Glomerular visceral epithelial cell (primary cell): ENCODE measurements at regions not wholly inside any gene's neighbourhood (a gene's known extent, or its start where the extent isn't known, plus 50 kb on each side); places are given as distances from the start of the nearest gene placed in this dataset.

Experiments used
- DNase-seq: peaks from one replicate; pipeline ENCODE4 v3.0.0-alpha.2; 2016; ENCODE audit errors: extremely low spot score

DNA sequence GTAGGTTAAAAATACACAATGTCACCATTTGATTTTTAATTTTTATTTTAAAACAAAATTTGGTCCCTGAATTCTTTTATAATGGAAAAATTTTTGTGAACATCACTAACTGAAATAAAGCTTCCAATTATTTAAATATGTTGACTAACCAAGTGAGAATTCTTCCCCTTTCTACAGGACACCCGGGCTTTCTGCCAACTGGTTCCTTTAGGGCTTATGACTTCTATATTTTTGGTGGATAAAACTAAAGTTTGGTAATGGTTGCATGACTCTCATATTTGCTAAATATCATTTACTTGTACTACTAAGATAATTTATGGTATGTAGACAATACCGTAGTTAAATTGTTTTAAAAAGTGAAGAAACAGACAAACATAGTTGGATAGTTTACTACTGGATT, 291.0 kb upstream of the DOK6 start:
- DNase-seq, result no peak

- DNase-seq, result no peak
Measured at GRCh38 chr18:69120833-69121232, 279.9 kb upstream of the DOK6 start.

DNA sequence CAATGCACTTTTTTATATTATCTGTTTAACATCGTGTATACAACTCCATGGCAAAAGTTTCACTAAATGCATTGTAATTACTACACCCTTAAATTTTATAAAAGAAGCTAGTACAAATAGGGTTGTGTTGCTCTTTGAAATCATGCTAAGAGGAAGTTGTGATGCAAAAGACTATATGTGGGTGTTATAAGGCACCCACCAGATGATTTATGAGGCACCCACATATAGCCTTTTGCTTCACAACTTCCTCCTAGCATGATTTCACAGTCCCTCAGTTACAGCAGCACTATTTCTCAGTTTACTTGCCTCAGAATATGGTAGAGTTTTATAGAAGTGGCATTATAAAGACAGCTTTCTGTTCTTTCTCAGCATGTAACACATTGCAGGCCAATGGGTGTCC, 277.3 kb upstream of the DOK6 start:
- DNase-seq, result no peak

DNA sequence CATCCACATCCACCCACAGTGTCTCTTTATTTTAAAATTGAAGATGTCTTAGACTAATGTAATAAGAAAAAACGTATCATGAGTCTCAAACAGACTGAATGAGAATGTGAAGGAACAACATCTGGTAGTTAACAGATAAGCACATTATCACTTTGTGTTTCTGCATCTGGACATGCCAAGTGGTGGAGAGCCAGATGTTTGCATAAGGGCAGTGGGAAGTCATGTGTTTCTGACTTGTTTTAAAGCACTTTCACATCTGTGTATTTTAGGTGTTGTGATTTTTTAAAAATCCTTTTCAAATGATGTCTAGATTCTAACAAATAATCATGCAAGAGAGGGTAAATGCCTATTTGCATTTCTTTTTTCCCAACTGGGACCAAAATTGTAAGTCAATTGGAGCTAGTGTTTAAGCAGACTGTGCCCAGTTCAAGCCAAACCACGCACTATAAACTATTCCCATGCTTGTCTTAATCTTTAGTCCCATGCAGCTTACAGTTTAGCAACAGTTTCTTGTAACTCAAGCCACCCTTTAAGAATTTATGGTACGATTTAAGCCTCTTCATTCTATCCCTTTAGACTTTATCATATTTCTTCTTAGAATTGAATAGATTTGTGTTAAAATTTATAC, 272.7 kb upstream of the DOK6 start:
- DNase-seq, result no peak

DNA sequence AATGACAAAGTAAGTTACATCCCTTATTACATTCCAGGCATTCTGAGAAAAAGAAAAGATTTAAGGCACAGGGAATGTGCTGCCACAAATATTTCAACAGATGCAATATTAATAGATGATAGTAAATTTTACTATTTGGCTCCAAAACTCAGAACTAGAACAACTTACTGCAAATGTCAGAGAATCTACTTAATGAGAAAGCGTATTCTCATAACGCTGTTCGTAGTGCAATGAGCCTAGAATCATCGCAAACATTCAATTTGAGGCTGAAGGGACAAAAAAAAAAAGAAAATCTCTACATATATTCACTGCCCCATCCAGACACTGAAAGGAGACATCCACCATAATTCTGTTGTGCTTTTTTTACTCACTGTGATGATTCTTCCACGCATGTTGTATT, 272.1 kb upstream of the DOK6 start:
- DNase-seq, result no peak

DNA sequence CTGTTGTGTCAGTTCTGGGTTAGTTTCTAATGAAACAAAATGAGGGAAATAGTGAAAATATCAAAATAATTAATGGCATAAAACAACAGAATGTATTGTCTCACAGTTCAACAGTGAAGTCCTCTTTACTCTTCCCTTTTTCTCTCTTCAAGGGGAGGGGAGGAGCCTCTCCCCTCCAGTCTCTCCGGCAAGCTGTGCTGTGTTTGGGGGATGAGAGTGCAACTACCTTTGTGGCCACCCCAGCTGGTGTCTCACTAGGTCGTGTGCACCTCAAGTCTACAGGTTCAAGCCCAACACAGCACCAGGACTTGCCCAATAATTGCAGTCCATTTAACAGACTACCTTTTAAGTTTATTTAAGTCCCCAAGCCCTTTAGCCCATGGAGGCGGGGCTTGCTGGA, 271.7 kb upstream of the DOK6 start:
- DNase-seq, result no peak

DNA sequence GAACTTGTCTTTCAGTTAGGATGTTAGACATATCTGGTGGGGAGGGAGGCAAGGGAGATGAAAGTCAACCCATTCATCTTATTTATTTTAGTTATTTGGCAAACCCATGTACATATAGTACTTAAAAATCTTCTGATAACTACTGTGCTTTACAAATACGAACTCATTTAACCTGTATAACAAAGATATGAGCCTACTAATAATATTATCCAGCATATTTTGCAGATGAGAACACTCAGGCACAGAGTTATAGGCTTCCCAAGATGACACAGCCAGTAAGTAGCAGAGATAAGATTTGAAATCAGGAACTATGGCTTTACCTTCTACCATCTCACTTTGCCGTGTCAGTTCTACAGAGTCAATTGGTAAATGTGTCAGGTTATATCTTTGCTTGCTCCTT, 262.6 kb upstream of the DOK6 start:
- DNase-seq, result no peak

DNA sequence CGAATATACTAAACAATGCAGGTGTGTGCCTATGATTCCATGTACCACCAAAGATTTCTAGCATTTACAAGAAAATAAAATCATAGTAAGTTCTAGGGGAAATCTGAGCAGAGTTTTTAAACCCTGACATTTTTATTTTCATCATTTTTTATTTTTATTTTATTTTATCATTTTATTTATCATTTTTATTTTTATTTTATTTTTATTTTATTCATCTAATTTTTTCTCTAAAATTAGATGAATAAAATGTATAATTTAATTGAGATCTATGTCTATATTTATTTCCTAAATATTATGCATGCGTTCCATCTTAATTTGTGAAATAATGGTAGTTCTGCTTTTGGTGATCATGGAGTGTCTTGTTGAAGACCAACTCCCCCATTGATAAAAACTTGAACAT, 257.6 kb upstream of the DOK6 start:
- no peak for DNase-seq

GRCh38 chr18:69152436-69152835, 248.3 kb upstream of the DOK6 start:
- no peak for DNase-seq

GRCh38 chr18:69157906-69158305, 242.8 kb upstream of the DOK6 start:
- no peak for DNase-seq

GRCh38 chr18:69158944-69159343, 241.7 kb upstream of the DOK6 start:
- DNase-seq, result no peak

GRCh38 chr18:69161383-69162028, 239.2 kb upstream of the DOK6 start:
- DNase-seq, result peak; percentile 2

DNA sequence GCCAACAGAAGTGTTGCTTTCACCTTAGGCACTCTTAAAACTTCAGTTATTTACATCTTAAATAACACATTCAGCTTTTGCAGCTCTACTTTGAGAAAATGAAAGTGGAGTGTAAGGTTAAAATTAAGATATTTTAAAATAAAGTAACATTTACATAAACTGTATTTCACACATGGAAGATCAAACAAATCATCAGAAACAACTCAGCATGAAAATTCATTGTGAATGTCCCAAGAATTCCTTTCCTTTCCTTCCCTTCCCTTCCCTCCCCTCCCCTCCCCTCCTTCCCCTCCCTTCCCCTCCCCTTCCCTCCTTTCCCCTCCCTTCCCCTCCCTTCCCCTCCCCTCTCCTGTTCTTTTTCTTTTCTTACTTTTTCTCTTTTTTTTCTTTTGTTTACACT, 238.0 kb upstream of the DOK6 start:
- DNase-seq, result no peak

DNA sequence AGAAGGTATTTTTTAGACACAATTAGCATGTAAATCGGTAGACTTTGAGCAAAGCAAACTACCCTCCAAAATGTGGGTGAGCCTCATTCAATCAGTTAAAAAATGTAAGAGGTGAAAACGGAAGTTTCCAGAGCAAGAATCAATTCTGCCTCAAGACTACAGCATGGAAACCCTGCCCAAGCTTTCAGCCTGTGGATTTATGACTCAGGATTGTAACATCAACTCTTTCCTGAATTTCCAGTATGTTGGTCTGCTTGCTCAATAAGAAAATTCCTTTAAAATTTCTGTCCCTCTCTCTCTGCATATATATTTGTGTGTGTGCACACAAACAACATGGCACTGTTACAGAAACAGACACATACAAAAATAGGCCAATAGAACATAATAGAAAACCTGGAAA, 228.6 kb upstream of the DOK6 start:
- no peak for DNase-seq

DNA sequence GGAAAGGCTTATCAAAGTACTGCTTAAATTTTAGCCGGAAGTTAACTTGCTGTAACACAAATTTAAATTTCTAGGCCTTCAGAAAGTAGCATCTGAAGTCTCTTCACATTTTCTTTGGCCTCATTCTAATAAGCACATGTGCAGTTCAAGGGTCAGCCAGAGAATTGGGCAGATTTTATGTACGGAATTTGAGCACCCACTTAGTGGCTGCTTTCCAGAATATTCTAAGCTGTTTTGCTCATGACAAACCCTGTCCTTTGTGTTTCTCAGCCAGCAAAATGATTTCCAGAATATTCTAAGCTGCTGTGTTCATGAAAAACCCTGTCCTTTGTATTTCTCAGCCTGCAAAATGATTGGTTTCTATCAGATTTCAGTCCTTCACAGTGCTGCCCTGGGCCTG, 225.0 kb upstream of the DOK6 start:
- no peak for DNase-seq

GRCh38 chr18:69176741-69177140, 223.9 kb upstream of the DOK6 start:
- no peak for DNase-seq

- no peak for DNase-seq
Measured at GRCh38 chr18:69177702-69178101, 223.0 kb upstream of the DOK6 start.

DNA sequence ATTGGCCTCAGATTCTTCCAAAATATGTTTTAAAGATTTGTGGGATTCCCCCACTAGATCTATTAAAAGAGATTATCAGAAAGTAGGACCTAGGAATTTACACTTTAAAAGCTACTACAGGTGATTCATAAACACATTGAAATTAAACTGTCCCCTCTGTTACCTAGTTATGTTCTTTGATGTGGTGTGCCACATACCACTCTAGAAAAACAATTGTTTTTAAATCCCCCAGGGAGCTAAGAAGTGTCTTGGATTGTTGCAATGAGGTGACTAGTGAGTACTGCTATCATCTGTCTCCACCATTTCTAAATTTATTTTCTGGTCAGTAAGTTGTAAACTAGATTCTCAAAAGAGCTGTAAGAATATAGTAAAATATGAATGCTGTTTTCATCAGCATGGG, 214.5 kb upstream of the DOK6 start:
- DNase-seq, result no peak

DNA sequence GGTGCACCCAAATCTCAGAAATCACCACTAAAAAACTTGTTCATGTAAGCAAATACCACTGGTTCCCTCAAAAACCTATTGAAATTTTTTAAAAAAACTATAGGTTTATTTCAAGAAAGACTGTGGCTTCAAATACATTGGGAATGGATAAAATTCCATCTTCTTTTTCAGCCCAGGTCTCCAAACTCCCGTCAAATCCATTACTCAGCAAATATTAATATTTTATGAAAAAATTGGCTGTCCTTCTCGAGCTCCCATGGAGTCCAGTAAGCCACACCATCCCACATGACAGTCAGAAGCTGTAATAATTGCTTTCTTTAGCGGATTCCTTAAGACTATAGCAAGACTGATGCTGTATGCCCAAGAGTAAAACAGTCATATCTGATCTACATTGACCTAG, 204.4 kb upstream of the DOK6 start:
- no peak for DNase-seq

DNA sequence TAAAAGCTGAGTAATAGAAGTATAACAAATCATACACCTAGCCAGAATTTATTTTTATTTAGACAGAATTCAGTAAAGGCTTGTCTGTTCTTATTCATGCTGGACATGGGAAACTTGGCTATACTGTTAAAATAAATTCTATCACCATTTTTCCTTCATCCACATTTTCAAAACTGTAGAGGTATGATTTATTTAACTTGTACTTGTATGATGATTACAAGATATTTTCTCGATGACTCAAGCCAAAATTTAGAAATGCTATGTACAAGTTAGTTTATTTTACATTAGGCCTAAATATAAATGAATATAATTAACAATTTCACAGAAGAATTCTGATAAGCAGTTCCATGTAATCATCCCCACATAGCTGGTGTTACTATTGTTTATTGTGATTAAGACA, 194.8 kb upstream of the DOK6 start:
- DNase-seq, result no peak

DNA sequence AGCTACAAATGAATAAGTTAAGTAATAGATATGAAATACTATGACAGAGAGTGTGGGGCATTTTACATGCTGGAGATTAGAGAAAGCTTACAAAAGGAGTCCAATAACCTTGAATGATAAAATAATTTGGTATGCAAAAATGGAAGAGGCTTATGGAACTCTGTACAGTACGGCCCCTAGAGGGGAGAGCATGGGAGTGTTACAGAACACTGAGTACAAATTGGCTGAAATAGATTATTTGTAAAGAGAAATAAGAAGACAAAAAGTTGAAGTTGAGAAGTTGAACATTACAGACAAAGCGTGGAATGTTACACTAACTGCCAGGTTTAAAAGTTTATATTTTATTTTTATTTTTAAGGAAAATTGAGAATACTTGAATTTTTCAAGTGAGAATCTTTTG, 192.1 kb upstream of the DOK6 start:
- no peak for DNase-seq

- DNase-seq, result no peak
Measured at GRCh38 chr18:69209761-69210160, 190.9 kb upstream of the DOK6 start.

DNA sequence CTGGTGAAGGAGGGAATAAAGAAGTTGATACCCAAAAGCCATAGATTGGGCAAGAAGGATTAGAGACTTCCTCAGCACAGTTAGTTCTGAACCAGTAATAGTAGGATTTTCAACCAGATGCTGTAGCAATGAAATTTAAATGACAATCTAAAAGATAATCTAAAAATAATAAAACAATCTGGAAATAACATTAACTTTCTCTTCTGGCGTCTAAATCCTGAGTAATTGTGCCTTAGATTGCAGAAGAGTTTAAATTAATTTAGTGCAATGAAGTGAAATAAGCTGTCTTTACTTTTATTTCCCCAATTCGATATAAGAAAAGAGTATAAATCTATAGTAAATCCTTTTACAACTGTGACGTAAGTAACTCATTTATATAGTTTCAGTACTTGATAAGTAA, 186.8 kb upstream of the DOK6 start:
- DNase-seq, result no peak

DNA sequence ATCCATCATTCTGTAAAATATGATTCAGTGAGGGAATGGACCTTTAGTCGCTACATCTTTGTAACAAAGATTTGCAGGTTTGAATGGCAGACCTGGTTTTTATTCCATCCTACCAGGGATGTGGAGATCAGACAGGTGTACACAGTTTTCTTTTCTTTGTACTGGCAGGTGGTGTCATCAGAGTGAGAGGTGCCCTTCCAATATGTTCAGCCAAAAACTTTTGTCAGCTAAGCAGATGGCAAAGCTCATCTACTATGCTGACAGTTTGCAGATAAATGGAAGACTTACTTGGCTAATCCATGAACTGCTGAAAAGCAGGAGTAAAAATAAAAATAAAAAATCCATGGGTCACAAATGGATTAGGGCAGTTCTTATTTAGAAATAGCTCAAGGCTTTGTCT, 185.5 kb upstream of the DOK6 start:
- DNase-seq, result no peak
